ENCODE measurements at regions not wholly inside any gene's neighbourhood (a gene's known extent, or its start where the extent isn't known, plus 50 kb on each side); places are given as distances from the start of the nearest gene placed in this dataset.
"Not testable (repeated sequence)": the region's sequence is repeated elsewhere in the genome, so short reads cannot be mapped to it uniquely, and the experiment has no call there.

DNA sequence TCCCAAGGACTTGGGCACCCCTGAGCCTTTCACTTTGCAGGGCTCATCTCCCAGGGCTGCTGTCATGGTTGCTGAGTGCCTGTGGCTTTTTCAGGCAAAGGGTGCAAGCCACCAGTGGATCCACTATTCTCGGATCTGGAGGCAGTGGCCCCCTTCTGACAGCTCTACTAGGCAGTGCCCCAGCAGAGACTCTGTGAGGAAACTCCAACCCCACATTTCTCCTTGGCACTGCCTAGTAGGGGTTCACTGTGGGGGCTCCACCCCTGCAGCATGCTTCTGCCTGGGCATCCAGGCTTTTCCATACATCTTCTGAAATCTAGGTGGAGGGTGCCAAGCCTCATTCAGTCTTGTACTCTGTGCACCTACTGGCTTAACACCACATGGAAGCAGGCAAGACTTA lies 675.0 kb upstream of the MBL2 start:
- no peak for ATAC-seq
- TF ChIP-seq, protein P1, sequence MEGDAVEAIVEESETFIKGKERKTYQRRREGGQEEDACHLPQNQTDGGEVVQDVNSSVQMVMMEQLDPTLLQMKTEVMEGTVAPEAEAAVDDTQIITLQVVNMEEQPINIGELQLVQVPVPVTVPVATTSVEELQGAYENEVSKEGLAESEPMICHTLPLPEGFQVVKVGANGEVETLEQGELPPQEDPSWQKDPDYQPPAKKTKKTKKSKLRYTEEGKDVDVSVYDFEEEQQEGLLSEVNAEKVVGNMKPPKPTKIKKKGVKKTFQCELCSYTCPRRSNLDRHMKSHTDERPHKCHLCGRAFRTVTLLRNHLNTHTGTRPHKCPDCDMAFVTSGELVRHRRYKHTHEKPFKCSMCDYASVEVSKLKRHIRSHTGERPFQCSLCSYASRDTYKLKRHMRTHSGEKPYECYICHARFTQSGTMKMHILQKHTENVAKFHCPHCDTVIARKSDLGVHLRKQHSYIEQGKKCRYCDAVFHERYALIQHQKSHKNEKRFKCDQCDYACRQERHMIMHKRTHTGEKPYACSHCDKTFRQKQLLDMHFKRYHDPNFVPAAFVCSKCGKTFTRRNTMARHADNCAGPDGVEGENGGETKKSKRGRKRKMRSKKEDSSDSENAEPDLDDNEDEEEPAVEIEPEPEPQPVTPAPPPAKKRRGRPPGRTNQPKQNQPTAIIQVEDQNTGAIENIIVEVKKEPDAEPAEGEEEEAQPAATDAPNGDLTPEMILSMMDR (IDR thresholded peaks at IDR 0.05): no peak
- Histone ChIP-seq H3K27ac (no peak overlapping the region), H3K36me3 (no peaks in the 10 kb centered on the region), H3K4me1 (no peaks in the 10 kb centered on the region), H3K4me3 (no peak overlapping the region), H3K27me3 (no peaks in the 10 kb centered on the region), H3K9me3 (peaks cover 0 to 12% of the 10 kb centered on the region in 2 donors)
- intact Hi-C loops (cut with DNase I): no loop called here
- DNase-seq: no peak

DNA sequence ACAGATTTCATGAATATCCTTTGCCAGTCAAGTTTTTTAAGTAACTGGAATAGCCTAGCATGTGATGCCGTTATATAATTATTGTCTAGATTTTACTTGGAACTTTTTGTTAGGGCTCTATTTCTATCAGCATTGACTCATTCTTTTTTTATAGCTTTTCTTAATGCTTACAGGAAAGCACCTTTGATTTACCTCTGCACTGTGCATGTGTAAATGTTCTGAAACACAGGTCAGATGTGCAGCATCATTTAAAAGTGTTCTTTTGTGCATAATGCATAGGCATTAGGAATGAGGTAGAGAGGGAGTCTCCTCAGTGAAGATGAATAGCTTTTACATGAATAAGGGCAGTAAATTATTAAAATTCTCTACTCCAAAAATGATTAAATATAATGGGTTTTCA lies 669.3 kb upstream of the MBL2 start:
- Histone ChIP-seq H3K9me3 (no peaks in the 10 kb centered on the region), H3K4me1 (no peaks in the 10 kb centered on the region), H3K27me3 (no peaks in the 10 kb centered on the region), H3K36me3 (no peaks in the 10 kb centered on the region), H3K4me3 (no peak overlapping the region), H3K27ac (no peak overlapping the region)
- ATAC-seq (no peak), DNase-seq (no peak)
- intact Hi-C loops (cut with DNase I): no loop called here
- TF ChIP-seq, protein P1 (IDR thresholded peaks at IDR 0.05): no peak

DNA sequence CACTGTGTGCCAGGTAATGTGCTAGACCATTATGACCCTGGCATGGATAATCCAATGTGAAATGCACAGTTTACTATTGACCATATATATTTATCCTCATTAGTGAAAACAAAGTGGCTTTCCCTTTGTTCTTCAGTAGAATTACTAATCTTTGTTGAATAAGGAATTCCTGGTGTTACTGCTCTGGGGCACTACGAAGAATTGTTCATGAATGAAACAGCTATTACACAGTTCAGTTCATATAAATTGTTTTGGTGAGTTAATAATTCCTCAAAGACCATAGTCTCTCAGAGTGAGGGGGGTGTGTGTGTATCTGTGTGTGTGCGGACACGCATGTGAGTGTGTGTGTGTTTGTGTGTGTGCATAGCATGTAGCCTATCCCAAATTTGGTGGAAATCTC lies 668.0 kb upstream of the MBL2 start:
- DNase-seq (no peak), ATAC-seq (no peak)
- Histone ChIP-seq H3K4me3 (no peak overlapping the region), H3K9me3 (no peaks in the 10 kb centered on the region), H3K36me3 (no peaks in the 10 kb centered on the region), H3K4me1 (no peaks in the 10 kb centered on the region), H3K27ac (no peak overlapping the region), H3K27me3 (no peaks in the 10 kb centered on the region)
- intact Hi-C loops (cut with DNase I): no loop called here
- TF ChIP-seq, protein P1 (IDR thresholded peaks at IDR 0.05): no peak

DNA sequence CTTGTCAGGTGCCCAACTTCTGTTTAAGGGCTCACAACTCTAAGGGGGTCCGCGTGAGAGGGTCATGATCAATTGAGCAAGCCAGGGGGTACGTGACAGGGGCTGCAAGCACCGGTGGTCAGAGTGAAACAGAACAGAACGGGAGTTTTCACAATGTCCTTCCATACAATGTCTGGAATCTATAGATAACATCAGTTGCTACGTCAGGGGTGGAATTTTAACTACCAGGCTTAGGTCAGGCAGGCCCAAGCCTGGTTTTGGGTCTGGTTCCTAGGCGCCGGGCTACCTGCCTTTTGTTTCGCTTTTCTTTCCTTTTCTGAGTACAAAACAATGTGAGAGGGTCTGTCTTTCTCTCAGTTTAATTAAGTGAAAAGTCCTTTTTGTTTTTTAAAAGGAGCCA lies 666.5 kb upstream of the MBL2 start:
- H3K27me3 ChIP-seq; H3K4me1 ChIP-seq; H3K4me3 ChIP-seq; DNase-seq; H3K9me3 ChIP-seq; H3K36me3 ChIP-seq; ATAC-seq; intact Hi-C loops (cut with DNase I); H3K27ac ChIP-seq: not testable (repeated sequence)

DNA sequence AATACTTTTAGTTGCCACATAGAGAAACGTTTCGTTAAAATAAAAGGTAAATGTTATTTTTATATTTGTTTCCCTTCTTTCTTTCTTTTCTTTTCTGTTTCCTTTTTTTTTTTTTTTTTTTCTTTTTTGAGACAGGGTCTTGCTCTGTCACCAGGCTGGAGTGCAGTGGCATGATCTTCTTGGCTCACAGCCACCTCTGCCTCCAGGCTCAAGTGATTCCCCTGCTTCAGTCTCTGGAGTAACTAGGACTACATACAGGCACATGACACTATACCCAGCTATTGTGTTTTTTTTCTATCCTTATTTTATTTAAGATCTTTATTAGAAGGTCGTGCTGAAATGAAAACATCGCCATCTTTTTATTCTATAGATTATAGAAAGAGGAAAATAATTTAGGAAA lies 661.8 kb upstream of the MBL2 start:
- H3K4me1 ChIP-seq: no peaks in the 10 kb centered on the region
- H3K36me3 ChIP-seq: no peaks in the 10 kb centered on the region
- H3K9me3 ChIP-seq: no peaks in the 10 kb centered on the region
- H3K27me3 ChIP-seq: no peaks in the 10 kb centered on the region
- no peak for ATAC-seq
- intact Hi-C loops (cut with DNase I): no loop called here
- H3K27ac ChIP-seq: no peak overlapping the region
- TF ChIP-seq, protein P1 (IDR thresholded peaks at IDR 0.05): no peak
- H3K4me3 ChIP-seq: no peak overlapping the region
- no peak for DNase-seq

DNA sequence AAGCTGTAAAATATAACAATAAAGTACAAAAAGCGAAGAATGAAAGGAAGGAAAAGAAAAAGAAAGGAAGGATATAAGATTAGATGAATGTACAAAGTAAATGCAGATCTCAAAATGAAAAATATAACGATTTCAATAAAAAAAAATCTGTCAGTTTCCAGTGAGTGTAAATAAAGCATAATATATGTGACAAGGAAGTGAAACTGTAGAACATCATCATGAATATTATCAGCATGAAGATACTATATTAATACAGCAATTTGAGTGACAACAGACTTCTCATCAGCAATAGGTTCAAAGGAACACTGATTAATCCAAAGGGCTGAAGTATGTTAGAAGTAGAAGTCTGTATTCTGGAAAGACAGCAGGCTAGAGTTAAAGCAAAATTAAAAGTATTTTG lies 659.5 kb upstream of the MBL2 start:
- H3K4me1 ChIP-seq: no peaks in the 10 kb centered on the region
- H3K36me3 ChIP-seq: no peaks in the 10 kb centered on the region
- no peaks in the 10 kb centered on the region for H3K27me3 ChIP-seq
- no peak for DNase-seq
- intact Hi-C loops (cut with DNase I): no loop called here
- H3K27ac ChIP-seq: no peak overlapping the region
- H3K4me3 ChIP-seq: no peak overlapping the region
- no peak for ATAC-seq
- H3K9me3 ChIP-seq: no peaks in the 10 kb centered on the region
- TF ChIP-seq, protein P1 (IDR thresholded peaks at IDR 0.05): no peak

Measured in left lung (tissue), 4 donors.